ENCODE measurements at regions not wholly inside any gene's neighbourhood (a gene's known extent, or its start where the extent isn't known, plus 50 kb on each side); places are given as distances from the start of the nearest gene placed in this dataset.

DNA sequence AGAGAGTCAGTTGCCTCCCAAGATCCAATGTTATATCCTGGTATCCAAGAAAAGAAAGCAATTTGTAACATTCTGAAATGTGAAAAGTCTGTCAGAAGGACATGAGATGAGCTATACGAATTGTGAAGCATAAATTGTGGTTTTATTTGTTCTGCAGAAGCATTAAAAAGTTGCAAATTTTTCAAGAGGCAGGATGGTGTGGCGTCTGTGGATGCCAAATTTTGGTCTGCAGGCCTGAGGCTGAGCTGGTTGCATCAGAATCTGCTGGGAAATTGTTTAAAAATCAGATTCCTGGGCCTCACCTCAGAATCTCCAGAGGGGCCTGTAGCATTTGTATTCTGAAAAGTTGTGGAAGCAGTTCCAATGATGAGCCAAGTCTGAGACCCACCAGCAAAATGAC is 284.7 kb downstream of the NUAK1 start:
- H3K9me3 ChIP-seq (replicated peaks; ENCODE audit: control insufficient read depth, insufficient read depth, low read length) = no peaks in the 10 kb centered on the region
- TF ChIP-seq RAD51 (IDR thresholded peaks at IDR 0.05) (no peak), NR2C1 (IDR thresholded peaks at IDR 0.05) (no peak), DPF2 (IDR thresholded peaks at IDR 0.05) (no peak), KLF5 (IDR thresholded peaks at IDR 0.05; ENCODE audit: partially characterized antibody) (no peak), NFIC (IDR thresholded peaks at IDR 0.05; ENCODE audit: low read depth, low read length) (no peak), BRCA1 (IDR thresholded peaks at IDR 0.05; ENCODE audit: low read depth, low read length) (no peak)
- H3K4me3 ChIP-seq = no peak overlapping the region
- intact Hi-C loops (cut with micrococcal nuclease; ENCODE audit: unreplicated experiment) = no loop called here
- no peaks in the 10 kb centered on the region for H3K4me1 ChIP-seq (ENCODE audit: control insufficient read depth, insufficient read depth, low read length)
- H3K4me2 ChIP-seq (ENCODE audit: control insufficient read depth, insufficient read depth) = no peak overlapping the region
- H3K27me3 ChIP-seq (replicated peaks in 1 of 2; ENCODE audit: control insufficient read depth in 2 of 2, insufficient read depth in 2 of 2, low read length in 1 of 2) = no peaks in the 10 kb centered on the region
- SMC1A ChIA-PET (ENCODE audit: uncharacterized antibody, unreplicated experiment) = no interaction called here
- no peak overlapping the region for H3K9ac ChIP-seq (ENCODE audit: control insufficient read depth, insufficient read depth, low read length)
- WGBS (ENCODE audit: insufficient coverage, insufficient replicate concordance, low lambda C conversion rate, missing lambda C conversion rate) = 0% methylated on average over 2 of the region's 2 CpGs
- H3K79me2 ChIP-seq (ENCODE audit: control insufficient read depth, insufficient read depth, low read length) = no peaks in the 10 kb centered on the region
- no peak overlapping the region for H3K27ac ChIP-seq (ENCODE audit: control insufficient read depth, insufficient read depth)
- RAD21 ChIA-PET (ENCODE audit: unreplicated experiment) = no interaction called here
- in situ Hi-C loops (cut with MboI) = no loop called here
- ATAC-seq = no peak
- no peaks in the 10 kb centered on the region for H3K36me3 ChIP-seq (ENCODE audit: control insufficient read depth in 2 of 2, insufficient read depth in 2 of 2, low read length in 1 of 2)
- H4K20me1 ChIP-seq (ENCODE audit: control insufficient read depth, insufficient read depth) = no peaks in the 10 kb centered on the region
- POLR2A ChIA-PET = interaction anchor here (0.7 kb wide), 1 partner anchor 18 kb away, joined by 3 read pairs; no protein-coding TSS in a partner anchor
- no TSS peak for BruUV-seq (replicated peaks)
- no peak overlapping the region for H2AFZ ChIP-seq (ENCODE audit: control insufficient read depth, low read depth, low read length)
- FAIRE-seq = no peak
- no peak for DNase-seq (ENCODE audit: low read depth, low spot score)
- CTCF ChIA-PET = no interaction called here

DNA sequence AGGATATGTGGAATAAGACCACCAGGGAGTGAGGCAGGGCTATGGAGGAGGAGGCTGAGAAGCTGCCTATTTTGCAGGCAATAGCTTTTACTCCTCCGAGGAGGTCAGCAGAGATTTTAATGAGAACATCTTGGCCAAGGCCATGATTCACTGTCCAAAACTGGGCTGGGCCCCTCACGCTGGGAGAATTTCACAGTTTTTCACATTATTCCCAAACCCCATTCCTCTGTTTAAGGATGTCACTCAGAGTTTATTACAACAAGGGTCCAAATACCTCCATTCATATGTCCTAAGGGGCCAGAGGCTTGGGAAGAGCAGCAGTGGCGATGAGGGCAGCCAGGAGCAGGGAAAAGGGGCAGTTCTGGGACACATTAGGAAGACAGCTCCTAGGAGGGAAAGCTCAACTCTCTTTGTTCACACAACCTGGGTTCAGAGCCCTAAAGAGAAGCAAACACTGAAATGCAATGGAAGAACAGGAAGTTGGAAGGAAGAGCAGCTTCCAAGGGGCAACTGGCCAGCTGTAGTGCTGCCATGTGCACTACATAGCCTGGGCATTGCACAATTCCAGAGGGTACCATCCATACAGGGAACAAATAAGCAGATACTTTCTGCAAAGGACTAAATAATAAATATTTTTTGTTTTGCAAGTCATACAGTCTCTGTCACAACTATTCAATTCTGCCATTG is 283.2 kb downstream of the NUAK1 start:
- Histone ChIP-seq H3K27me3 (replicated peaks in 1 of 2; ENCODE audit: control insufficient read depth in 2 of 2, insufficient read depth in 2 of 2, low read length in 1 of 2) (no peaks in the 10 kb centered on the region), H3K9me3 (replicated peaks; ENCODE audit: control insufficient read depth, insufficient read depth, low read length) (no peaks in the 10 kb centered on the region), H3K4me3 (no peak overlapping the region), H3K36me3 (ENCODE audit: control insufficient read depth in 2 of 2, insufficient read depth in 2 of 2, low read length in 1 of 2) (no peaks in the 10 kb centered on the region), H3K79me2 (ENCODE audit: control insufficient read depth, insufficient read depth, low read length) (no peaks in the 10 kb centered on the region), H4K20me1 (ENCODE audit: control insufficient read depth, insufficient read depth) (no peaks in the 10 kb centered on the region), H3K27ac (ENCODE audit: control insufficient read depth, insufficient read depth) (no peak overlapping the region), H3K4me1 (ENCODE audit: control insufficient read depth, insufficient read depth, low read length) (no peaks in the 10 kb centered on the region), H3K4me2 (ENCODE audit: control insufficient read depth, insufficient read depth) (no peak overlapping the region), H2AFZ (ENCODE audit: control insufficient read depth, low read depth, low read length) (no peak overlapping the region), H3K9ac (ENCODE audit: control insufficient read depth, insufficient read depth, low read length) (no peak overlapping the region)
- ChIA-PET RAD21 (ENCODE audit: unreplicated experiment) (no interaction called here), SMC1A (ENCODE audit: uncharacterized antibody, unreplicated experiment) (no interaction called here), CTCF (no interaction called here), POLR2A (no interaction called here)
- FAIRE-seq (no peak), ATAC-seq (no peak), DNase-seq (ENCODE audit: low read depth, low spot score) (no peak)
- WGBS (ENCODE audit: insufficient coverage, insufficient replicate concordance, low lambda C conversion rate, missing lambda C conversion rate) = 0% methylated on average over 3 of the region's 3 CpGs
- in situ Hi-C loops (cut with MboI) (no loop called here), intact Hi-C loops (cut with micrococcal nuclease; ENCODE audit: unreplicated experiment) (no loop called here)
- BruUV-seq (replicated peaks) = no TSS peak
- no peak for TF ChIP-seq TBL1XR1 (IDR thresholded peaks at IDR 0.05; ENCODE audit: low read depth, low read length)
